GM23338 (cell line): ENCODE measurements at regions not wholly inside any gene's neighbourhood (a gene's known extent, or its start where the extent isn't known, plus 50 kb on each side); places are given as distances from the start of the nearest gene placed in this dataset.

Experiments
- ATAC-seq: fragments of 200-7000 bp; cut with Tn5 transposase; 3 replicates; pipeline ENCODE4 v1.9.1; 2020
- DNase-seq: peaks from one replicate; pipeline ENCODE4 v3.0.0-alpha.2; 2015; ENCODE audit warnings: low spot score
- H2AFZ ChIP-seq: fragments of 200-600 bp; sonication (generic); 2 replicates; pipeline ENCODE4 v1.8.0; 2016; ENCODE audit warnings: antibody characterized with exemption, mild to moderate bottlenecking, moderate library complexity
- H3F3A ChIP-seq: fragments of 200-600 bp; sonication (generic); replicated peaks from 2 replicates; pipeline ENCODE4 v1.8.0; 2017; ENCODE audit warnings: antibody characterized with exemption, mixed run types, low read depth
- H3K27ac ChIP-seq: fragments of 200-600 bp; sonication (generic); 2 replicates; pipeline ENCODE4 v1.6.1; 2016; ENCODE audit warnings: low read depth
- H3K27me3 ChIP-seq: fragments of 200-600 bp; sonication (generic); 2 replicates; pipeline ENCODE4 v1.8.0; 2016; ENCODE audit warnings: mild to moderate bottlenecking, mixed run types, moderate library complexity; ENCODE audit not compliant: insufficient read depth
- H3K36me3 ChIP-seq: fragments of 200-600 bp; sonication (generic); 2 replicates; pipeline ENCODE4 v1.8.0; 2016; ENCODE audit warnings: mild to moderate bottlenecking; ENCODE audit not compliant: insufficient read depth
- H3K4me1 ChIP-seq: fragments of 200-600 bp; sonication (generic); 2 replicates; pipeline ENCODE4 v1.8.0; 2016; ENCODE audit warnings: mild to moderate bottlenecking, moderate library complexity; ENCODE audit not compliant: insufficient read depth
- H3K4me2 ChIP-seq: fragments of 200-600 bp; sonication (generic); 2 replicates; pipeline ENCODE4 v1.7.1; 2017; ENCODE audit warnings: mixed run types
- H3K4me3 ChIP-seq: fragments of 200-600 bp; sonication (generic); 2 replicates; pipeline ENCODE4 v1.6.1; 2016; ENCODE audit warnings: mixed run types
- H3K79me2 ChIP-seq: fragments of 200-600 bp; sonication (generic); replicated peaks from 2 replicates; pipeline ENCODE4 v1.8.0; 2017; ENCODE audit warnings: mild to moderate bottlenecking; ENCODE audit not compliant: insufficient read depth
- H3K9me2 ChIP-seq: fragments of 200-600 bp; sonication (generic); 2 replicates; pipeline ENCODE4 v1.8.0; 2017; ENCODE audit not compliant: insufficient read depth
- H4K20me1 ChIP-seq: fragments of 200-600 bp; sonication (generic); replicated peaks from 2 replicates; pipeline ENCODE4 v1.8.0; 2017; ENCODE audit warnings: mild to moderate bottlenecking; ENCODE audit not compliant: insufficient read depth
- H3K27ac Mint-ChIP-seq: 2 replicates; pipeline ENCODE4 v1.8.0; 2020; ENCODE audit warnings: inconsistent platforms, mild to moderate bottlenecking, moderate library complexity, mixed read lengths
- H3K27me3 Mint-ChIP-seq: 3 replicates; pipeline ENCODE4 v1.8.0; 2022; ENCODE audit warnings: low read depth, mild to moderate bottlenecking, moderate library complexity, mixed read lengths, inconsistent platforms; ENCODE audit not compliant: insufficient read depth, poor library complexity
- H3K36me3 Mint-ChIP-seq: 3 replicates; pipeline ENCODE4 v1.8.0; 2021; ENCODE audit warnings: low read depth, mild to moderate bottlenecking, inconsistent platforms, moderate library complexity, mixed read lengths
- H3K4me1 Mint-ChIP-seq: 3 replicates; pipeline ENCODE4 v1.8.0; 2020; ENCODE audit warnings: mild to moderate bottlenecking, inconsistent platforms, mixed read lengths
- H3K4me3 Mint-ChIP-seq: 3 replicates; pipeline ENCODE4 v1.8.0; 2021; ENCODE audit warnings: moderate library complexity, mild to moderate bottlenecking, inconsistent platforms, mixed read lengths
- H3K9me3 Mint-ChIP-seq: 3 replicates; pipeline ENCODE4 v1.8.0; 2020; ENCODE audit warnings: moderate library complexity, mild to moderate bottlenecking, inconsistent platforms, mixed read lengths
- EZH2 ChIP-seq: fragments of 200-600 bp; sonication (generic); IDR thresholded peaks from one replicate; pipeline ENCODE4 v1.8.0; 2017; ENCODE audit warnings: antibody characterized with exemption, mild to moderate bottlenecking, low read depth; ENCODE audit not compliant: unreplicated experiment
- EZH2phosphoT487 ChIP-seq: fragments of 200-600 bp; sonication (generic); IDR thresholded peaks from one replicate; pipeline ENCODE4 v1.8.1; 2018; ENCODE audit warnings: antibody characterized with exemption; ENCODE audit not compliant: unreplicated experiment
- JUNB ChIP-seq: IDR thresholded peaks from one replicate; pipeline ENCODE4 v1.6.1; 2016; ENCODE audit warnings: antibody characterized with exemption; ENCODE audit not compliant: unreplicated experiment
- NANOG ChIP-seq: IDR thresholded peaks from 2 replicates; pipeline ENCODE4 v1.6.1; 2016; ENCODE audit warnings: antibody characterized with exemption, borderline replicate concordance
- POLR2AphosphoS5 ChIP-seq: IDR thresholded peaks from 2 replicates; pipeline ENCODE4 v1.6.1; 2016; ENCODE audit warnings: antibody characterized with exemption, low read depth
- STAT1 ChIP-seq: IDR thresholded peaks from one replicate; pipeline ENCODE4 v1.6.1; 2016; ENCODE audit warnings: antibody characterized with exemption; ENCODE audit not compliant: unreplicated experiment
- ZNF114 ChIP-seq: fragments of 250-450 bp; sonication (Bioruptor Pico); IDR thresholded peaks from 2 replicates; pipeline ENCODE4 v1.5.0; 2020; ENCODE audit warnings: mild to moderate bottlenecking, moderate library complexity
- ZNF331 ChIP-seq: fragments of 250-450 bp; sonication (Bioruptor Pico); IDR thresholded peaks from 2 replicates; pipeline ENCODE4 v1.5.0; 2020; ENCODE audit warnings: low read depth, mild to moderate bottlenecking, moderate library complexity
- TF ChIP-seq, protein P1 (sequence below): fragments of 250-450 bp; sonication (Bioruptor Pico); IDR thresholded peaks from 2 replicates; pipeline ENCODE4 v1.5.0; 2020; ENCODE audit warnings: mild to moderate bottlenecking, moderate library complexity
- TF ChIP-seq, protein P2 (sequence below): IDR thresholded peaks from one replicate; pipeline ENCODE4 v1.6.1; 2018; ENCODE audit warnings: antibody characterized with exemption; ENCODE audit not compliant: unreplicated experiment
- TF ChIP-seq, protein P3 (sequence below), 2 experiments: fragments of 200-600 bp in 1 of 2; sonication (generic) in 1 of 2; conservative IDR thresholded peaks; 2 replicates each; pipeline versions ENCODE4 v1.5.1 to v1.6.1; 2016 to 2017; ENCODE audit warnings: antibody characterized with exemption in 2 of 2, low read depth in 2 of 2, mild to moderate bottlenecking in 2 of 2, moderate library complexity in 1 of 2

DNA sequence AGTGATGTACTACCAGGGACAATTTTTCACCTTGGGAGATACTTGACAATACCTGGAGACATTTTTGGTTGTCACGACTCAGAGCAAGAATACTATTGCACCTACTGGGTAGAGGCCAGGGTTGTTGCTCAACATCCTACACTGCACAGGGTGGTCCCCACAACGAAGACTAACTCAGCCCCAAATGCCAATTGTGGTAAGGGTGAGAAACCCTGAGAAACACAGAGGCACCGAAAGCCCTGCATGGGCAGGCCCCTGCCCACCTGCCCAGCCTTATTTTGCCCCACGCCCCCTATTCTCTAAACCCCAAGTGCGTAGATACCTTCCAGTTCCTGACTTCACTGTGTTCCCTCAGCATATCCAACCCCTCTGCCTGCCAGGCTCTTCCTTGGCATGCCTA is 163.1 kb upstream of the PKDCC start (continued):
- TF ChIP-seq, protein P1, sequence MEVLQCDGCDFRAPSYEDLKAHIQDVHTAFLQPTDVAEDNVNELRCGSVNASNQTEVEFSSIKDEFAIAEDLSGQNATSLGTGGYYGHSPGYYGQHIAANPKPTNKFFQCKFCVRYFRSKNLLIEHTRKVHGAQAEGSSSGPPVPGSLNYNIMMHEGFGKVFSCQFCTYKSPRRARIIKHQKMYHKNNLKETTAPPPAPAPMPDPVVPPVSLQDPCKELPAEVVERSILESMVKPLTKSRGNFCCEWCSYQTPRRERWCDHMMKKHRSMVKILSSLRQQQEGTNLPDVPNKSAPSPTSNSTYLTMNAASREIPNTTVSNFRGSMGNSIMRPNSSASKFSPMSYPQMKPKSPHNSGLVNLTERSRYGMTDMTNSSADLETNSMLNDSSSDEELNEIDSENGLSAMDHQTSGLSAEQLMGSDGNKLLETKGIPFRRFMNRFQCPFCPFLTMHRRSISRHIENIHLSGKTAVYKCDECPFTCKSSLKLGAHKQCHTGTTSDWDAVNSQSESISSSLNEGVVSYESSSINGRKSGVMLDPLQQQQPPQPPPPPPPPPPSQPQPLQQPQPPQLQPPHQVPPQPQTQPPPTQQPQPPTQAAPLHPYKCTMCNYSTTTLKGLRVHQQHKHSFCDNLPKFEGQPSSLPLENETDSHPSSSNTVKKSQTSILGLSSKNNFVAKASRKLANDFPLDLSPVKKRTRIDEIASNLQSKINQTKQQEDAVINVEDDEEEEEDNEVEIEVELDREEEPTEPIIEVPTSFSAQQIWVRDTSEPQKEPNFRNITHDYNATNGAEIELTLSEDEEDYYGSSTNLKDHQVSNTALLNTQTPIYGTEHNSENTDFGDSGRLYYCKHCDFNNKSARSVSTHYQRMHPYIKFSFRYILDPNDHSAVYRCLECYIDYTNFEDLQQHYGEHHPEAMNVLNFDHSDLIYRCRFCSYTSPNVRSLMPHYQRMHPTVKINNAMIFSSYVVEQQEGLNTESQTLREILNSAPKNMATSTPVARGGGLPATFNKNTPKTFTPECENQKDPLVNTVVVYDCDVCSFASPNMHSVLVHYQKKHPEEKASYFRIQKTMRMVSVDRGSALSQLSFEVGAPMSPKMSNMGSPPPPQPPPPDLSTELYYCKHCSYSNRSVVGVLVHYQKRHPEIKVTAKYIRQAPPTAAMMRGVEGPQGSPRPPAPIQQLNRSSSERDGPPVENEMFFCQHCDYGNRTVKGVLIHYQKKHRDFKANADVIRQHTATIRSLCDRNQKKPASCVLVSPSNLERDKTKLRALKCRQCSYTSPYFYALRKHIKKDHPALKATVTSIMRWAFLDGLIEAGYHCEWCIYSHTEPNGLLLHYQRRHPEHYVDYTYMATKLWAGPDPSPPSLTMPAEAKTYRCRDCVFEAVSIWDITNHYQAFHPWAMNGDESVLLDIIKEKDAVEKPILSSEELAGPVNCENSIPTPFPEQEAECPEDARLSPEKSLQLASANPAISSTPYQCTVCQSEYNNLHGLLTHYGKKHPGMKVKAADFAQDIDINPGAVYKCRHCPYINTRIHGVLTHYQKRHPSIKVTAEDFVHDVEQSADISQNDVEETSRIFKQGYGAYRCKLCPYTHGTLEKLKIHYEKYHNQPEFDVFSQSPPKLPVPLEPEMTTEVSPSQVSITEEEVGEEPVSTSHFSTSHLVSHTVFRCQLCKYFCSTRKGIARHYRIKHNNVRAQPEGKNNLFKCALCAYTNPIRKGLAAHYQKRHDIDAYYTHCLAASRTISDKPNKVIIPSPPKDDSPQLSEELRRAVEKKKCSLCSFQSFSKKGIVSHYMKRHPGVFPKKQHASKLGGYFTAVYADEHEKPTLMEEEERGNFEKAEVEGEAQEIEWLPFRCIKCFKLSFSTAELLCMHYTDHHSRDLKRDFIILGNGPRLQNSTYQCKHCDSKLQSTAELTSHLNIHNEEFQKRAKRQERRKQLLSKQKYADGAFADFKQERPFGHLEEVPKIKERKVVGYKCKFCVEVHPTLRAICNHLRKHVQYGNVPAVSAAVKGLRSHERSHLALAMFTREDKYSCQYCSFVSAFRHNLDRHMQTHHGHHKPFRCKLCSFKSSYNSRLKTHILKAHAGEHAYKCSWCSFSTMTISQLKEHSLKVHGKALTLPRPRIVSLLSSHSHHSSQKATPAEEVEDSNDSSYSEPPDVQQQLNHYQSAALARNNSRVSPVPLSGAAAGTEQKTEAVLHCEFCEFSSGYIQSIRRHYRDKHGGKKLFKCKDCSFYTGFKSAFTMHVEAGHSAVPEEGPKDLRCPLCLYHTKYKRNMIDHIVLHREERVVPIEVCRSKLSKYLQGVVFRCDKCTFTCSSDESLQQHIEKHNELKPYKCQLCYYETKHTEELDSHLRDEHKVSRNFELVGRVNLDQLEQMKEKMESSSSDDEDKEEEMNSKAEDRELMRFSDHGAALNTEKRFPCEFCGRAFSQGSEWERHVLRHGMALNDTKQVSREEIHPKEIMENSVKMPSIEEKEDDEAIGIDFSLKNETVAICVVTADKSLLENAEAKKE (CRISPR knock-in tag) = no peak
- TF ChIP-seq STAT1 = no peak
- TF ChIP-seq, protein P2, sequence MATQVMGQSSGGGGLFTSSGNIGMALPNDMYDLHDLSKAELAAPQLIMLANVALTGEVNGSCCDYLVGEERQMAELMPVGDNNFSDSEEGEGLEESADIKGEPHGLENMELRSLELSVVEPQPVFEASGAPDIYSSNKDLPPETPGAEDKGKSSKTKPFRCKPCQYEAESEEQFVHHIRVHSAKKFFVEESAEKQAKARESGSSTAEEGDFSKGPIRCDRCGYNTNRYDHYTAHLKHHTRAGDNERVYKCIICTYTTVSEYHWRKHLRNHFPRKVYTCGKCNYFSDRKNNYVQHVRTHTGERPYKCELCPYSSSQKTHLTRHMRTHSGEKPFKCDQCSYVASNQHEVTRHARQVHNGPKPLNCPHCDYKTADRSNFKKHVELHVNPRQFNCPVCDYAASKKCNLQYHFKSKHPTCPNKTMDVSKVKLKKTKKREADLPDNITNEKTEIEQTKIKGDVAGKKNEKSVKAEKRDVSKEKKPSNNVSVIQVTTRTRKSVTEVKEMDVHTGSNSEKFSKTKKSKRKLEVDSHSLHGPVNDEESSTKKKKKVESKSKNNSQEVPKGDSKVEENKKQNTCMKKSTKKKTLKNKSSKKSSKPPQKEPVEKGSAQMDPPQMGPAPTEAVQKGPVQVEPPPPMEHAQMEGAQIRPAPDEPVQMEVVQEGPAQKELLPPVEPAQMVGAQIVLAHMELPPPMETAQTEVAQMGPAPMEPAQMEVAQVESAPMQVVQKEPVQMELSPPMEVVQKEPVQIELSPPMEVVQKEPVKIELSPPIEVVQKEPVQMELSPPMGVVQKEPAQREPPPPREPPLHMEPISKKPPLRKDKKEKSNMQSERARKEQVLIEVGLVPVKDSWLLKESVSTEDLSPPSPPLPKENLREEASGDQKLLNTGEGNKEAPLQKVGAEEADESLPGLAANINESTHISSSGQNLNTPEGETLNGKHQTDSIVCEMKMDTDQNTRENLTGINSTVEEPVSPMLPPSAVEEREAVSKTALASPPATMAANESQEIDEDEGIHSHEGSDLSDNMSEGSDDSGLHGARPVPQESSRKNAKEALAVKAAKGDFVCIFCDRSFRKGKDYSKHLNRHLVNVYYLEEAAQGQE = no peak
- no peak for TF ChIP-seq POLR2AphosphoS5

DNA sequence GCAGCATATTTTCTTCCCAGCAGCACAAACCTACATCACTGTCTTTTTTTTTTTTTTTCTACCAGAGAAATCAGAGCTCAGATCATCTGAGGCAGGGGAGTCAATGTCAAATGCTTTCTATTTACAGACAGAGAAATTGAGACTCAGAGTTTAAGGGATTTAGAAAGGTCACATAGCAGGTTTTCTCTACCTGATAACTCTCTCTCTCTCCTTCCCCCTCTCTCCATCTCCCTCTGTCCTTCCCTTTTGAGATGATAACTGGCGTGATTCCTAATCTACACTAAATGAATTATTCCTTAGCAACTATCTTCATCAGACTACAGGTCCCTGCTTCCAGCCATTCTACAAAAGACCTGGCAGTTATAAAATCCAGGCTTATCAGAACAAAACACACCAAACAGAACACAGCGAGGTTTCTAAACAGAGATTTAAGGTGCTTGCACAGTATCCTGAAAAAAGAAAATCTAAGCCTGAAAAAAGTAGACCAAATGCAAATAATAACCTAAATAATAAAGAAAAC is 161.6 kb upstream of the PKDCC start:
- Histone ChIP-seq H2AFZ (peak overlapping the region; percentile 61), H4K20me1 (no peaks in the 10 kb centered on the region), H3K9me2 (peaks cover 3% of the 10 kb centered on the region; the same call in 1 of the 2 replicates), H3K27ac (no peak overlapping the region), H3K4me3 (no peak overlapping the region), H3K79me2 (no peaks in the 10 kb centered on the region), H3K36me3 (no peaks in the 10 kb centered on the region), H3K4me1 (no peaks in the 10 kb centered on the region), H3F3A (no peaks in the 10 kb centered on the region), H3K27me3 (no peaks in the 10 kb centered on the region), H3K4me2 (no peak overlapping the region)
- Mint-ChIP-seq H3K27ac (no peak overlapping the region), H3K4me1 (no peaks in the 10 kb centered on the region), H3K36me3 (no peaks in the 10 kb centered on the region), H3K27me3 (peaks cover 2% of the 10 kb centered on the region), H3K9me3 (no peaks in the 10 kb centered on the region), H3K4me3 (no peak overlapping the region)
- DNase-seq (no peak), ATAC-seq (no peak)
- TF ChIP-seq EZH2 = no peak
- no peak for TF ChIP-seq JUNB
- no peak for TF ChIP-seq POLR2AphosphoS5
- no peak for TF ChIP-seq EZH2phosphoT487
- TF ChIP-seq, protein P3, sequence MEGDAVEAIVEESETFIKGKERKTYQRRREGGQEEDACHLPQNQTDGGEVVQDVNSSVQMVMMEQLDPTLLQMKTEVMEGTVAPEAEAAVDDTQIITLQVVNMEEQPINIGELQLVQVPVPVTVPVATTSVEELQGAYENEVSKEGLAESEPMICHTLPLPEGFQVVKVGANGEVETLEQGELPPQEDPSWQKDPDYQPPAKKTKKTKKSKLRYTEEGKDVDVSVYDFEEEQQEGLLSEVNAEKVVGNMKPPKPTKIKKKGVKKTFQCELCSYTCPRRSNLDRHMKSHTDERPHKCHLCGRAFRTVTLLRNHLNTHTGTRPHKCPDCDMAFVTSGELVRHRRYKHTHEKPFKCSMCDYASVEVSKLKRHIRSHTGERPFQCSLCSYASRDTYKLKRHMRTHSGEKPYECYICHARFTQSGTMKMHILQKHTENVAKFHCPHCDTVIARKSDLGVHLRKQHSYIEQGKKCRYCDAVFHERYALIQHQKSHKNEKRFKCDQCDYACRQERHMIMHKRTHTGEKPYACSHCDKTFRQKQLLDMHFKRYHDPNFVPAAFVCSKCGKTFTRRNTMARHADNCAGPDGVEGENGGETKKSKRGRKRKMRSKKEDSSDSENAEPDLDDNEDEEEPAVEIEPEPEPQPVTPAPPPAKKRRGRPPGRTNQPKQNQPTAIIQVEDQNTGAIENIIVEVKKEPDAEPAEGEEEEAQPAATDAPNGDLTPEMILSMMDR (conservative IDR thresholded peaks at IDR 0.05; ENCODE audit: low read depth in 2 of 2) = no peak
- TF ChIP-seq ZNF114 = no peak
- no peak for TF ChIP-seq ZNF331 (CRISPR knock-in tag)
- no peak for TF ChIP-seq NANOG
